Uterus (tissue), 3 donors: ENCODE measurements at regions not wholly inside any gene's neighbourhood (a gene's known extent, or its start where the extent isn't known, plus 50 kb on each side); places are given as distances from the start of the nearest gene placed in this dataset.

Source experiments
- DNase-seq, 2 donors: peaks; one replicate each; pipeline ENCODE4 v3.0.0-alpha.2; 2019 to 2020
- H3K27ac ChIP-seq, 2 donors: fragments of 200-600 bp; sonication (generic); 1 replicate in 1 of 2; 2 replicates in 1 of 2; pipeline ENCODE4 v1.5.1; 2016 to 2018
- H3K27me3 ChIP-seq, 2 donors: fragments of 200-600 bp; sonication (generic); one replicate each; pipeline ENCODE4 v1.5.1; 2018 to 2019; ENCODE audit warnings: control low read depth in 1 of 2
- H3K36me3 ChIP-seq, 2 donors: fragments of 200-600 bp; sonication (generic); one replicate each; pipeline ENCODE4 v1.5.1; 2019; ENCODE audit warnings: control low read depth in 1 of 2
- H3K4me1 ChIP-seq, 2 donors: fragments of 200-600 bp; sonication (generic); one replicate each; pipeline ENCODE4 v1.5.1; 2018 to 2019; ENCODE audit warnings: control low read depth in 1 of 2
- H3K4me3 ChIP-seq, 2 donors: fragments of 200-600 bp; sonication (generic); 1 replicate in 1 of 2; 2 replicates in 1 of 2; pipeline ENCODE4 v1.5.1; 2018 to 2019; ENCODE audit warnings: mild to moderate bottlenecking in 1 of 2
- H3K9me3 ChIP-seq, 2 donors: fragments of 200-600 bp; sonication (generic); one replicate each; pipeline ENCODE4 v1.5.1; 2019; ENCODE audit warnings: control low read depth in 1 of 2
- POLR2A ChIP-seq, 2 donors: fragments of 450-650 bp; IDR thresholded peaks; one replicate each; pipeline ENCODE4 v1.6.1; 2016; ENCODE audit warnings: antibody characterized with exemption in 2 of 2, mild to moderate bottlenecking in 1 of 2, moderate library complexity in 1 of 2
- intact Hi-C: fragments of 100-400 bp; cut with DNase I; formaldehyde crosslinking; loops from one replicate; pipeline ENCODE4 v1.15.1; 2023; ENCODE audit warnings: low total_unique reads
- TF ChIP-seq, protein P1 (sequence below), 4 experiments: fragments of 200-600 bp in 2 of 4; fragments of 450-650 bp in 2 of 4; sonication (generic) in 2 of 4; IDR thresholded peaks; one replicate each; pipeline ENCODE4 v1.5.1; 2016 to 2019; ENCODE audit warnings: antibody characterized with exemption in 4 of 4, mild to moderate bottlenecking in 2 of 4, moderate library complexity in 1 of 4
- donor health status: DM: yes; HTN: yes; CAD: no.

DNA sequence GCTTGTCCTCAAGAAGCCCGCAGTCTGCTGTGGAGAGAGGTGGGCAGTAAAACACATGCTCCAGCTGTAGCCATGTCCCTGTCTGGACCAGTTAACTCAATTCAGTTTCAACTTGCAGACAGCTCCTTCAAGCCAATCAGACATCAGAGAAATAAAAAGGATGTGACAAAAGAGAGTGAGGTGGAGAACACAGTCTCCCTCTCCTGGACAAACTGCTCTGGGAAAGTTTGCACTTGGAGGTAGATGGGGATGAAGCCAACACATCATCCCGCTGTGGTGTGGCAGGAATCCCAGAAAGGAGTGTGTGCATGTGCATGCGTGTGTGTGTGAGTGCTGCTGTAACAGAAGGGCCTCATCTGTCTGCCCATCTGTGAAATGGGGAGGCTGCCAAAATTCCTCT, 358.6 kb upstream of the ASIC2 start:
- no peaks in the 10 kb centered on the region for H3K9me3 ChIP-seq
- no peak for TF ChIP-seq POLR2A (IDR thresholded peaks at IDR 0.05)
- TF ChIP-seq, protein P1, sequence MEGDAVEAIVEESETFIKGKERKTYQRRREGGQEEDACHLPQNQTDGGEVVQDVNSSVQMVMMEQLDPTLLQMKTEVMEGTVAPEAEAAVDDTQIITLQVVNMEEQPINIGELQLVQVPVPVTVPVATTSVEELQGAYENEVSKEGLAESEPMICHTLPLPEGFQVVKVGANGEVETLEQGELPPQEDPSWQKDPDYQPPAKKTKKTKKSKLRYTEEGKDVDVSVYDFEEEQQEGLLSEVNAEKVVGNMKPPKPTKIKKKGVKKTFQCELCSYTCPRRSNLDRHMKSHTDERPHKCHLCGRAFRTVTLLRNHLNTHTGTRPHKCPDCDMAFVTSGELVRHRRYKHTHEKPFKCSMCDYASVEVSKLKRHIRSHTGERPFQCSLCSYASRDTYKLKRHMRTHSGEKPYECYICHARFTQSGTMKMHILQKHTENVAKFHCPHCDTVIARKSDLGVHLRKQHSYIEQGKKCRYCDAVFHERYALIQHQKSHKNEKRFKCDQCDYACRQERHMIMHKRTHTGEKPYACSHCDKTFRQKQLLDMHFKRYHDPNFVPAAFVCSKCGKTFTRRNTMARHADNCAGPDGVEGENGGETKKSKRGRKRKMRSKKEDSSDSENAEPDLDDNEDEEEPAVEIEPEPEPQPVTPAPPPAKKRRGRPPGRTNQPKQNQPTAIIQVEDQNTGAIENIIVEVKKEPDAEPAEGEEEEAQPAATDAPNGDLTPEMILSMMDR (IDR thresholded peaks at IDR 0.05), result no peak
- no peaks in the 10 kb centered on the region for H3K4me1 ChIP-seq
- no peaks in the 10 kb centered on the region for H3K36me3 ChIP-seq
- no peaks in the 10 kb centered on the region for H3K27me3 ChIP-seq
- intact Hi-C loops, result no loop called here
- no peak overlapping the region for H3K27ac ChIP-seq
- no peak for DNase-seq
- H3K4me3 ChIP-seq, result no peak overlapping the region

DNA sequence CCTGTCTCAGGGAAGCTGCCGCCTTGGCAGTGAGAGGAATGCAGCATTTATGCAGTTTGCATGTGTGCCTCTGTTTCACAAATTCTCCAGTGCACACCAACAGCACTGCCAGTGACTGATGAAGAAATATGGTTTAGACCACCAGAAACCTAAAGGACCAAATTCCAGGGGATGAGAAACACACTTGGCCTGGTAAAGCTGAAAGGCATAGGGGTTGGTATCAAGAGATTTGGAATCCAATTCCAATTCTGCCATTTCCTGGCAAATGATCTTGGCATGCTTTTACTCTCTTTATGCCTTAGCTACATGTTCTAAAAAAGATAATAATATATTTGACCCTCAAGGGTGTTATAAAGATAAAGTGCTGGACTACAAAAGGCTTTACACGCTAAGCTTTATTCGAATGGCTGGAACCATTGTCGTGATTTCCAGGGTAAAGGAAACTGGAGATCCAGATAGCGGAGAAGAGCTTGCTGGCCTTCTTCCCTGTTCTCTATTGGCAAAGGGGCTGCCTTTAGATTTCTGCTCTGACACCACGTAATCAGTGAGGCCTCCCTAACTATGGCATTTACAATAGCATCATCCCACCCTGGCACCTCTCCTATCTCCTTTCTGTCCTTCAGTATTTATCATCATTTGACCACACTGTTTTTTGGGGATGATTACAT, 359.8 kb upstream of the ASIC2 start:
- TF ChIP-seq, protein P1 (IDR thresholded peaks at IDR 0.05), result no peak
- TF ChIP-seq POLR2A (IDR thresholded peaks at IDR 0.05), result no peak
- Histone ChIP-seq H3K4me1 (no peaks in the 10 kb centered on the region), H3K27me3 (no peaks in the 10 kb centered on the region), H3K9me3 (no peaks in the 10 kb centered on the region), H3K36me3 (no peaks in the 10 kb centered on the region), H3K27ac (no peak overlapping the region), H3K4me3 (no peak overlapping the region)
- DNase-seq, result no peak
- intact Hi-C loops, result no loop called here

DNA sequence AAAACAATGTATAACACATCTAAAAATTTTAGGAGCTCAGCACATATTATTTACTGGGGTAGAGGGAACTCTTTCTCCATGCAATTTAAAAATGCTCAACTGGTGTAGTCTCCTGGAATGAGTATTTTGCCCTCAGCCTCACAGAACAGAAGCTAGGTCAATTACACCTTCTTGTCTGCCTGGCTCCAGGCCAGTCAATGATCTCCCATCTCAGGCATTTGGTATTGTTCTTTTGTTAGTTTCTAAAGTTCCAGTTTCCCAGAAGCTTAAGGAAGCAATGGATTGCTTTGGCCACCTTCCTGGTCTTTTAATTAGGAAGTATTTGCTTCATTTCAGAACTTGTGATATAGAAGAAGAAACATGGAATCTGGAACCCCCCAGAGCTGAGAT, 360.3 kb upstream of the ASIC2 start:
- no peak for DNase-seq
- TF ChIP-seq, protein P1 (IDR thresholded peaks at IDR 0.05), result no peak
- no peak for TF ChIP-seq POLR2A (IDR thresholded peaks at IDR 0.05)
- H3K9me3 ChIP-seq, result no peaks in the 10 kb centered on the region
- no peak overlapping the region for H3K27ac ChIP-seq
- H3K4me3 ChIP-seq, result no peak overlapping the region
- intact Hi-C loops, result no loop called here
- H3K4me1 ChIP-seq, result no peaks in the 10 kb centered on the region
- no peaks in the 10 kb centered on the region for H3K27me3 ChIP-seq
- H3K36me3 ChIP-seq, result no peaks in the 10 kb centered on the region

DNA sequence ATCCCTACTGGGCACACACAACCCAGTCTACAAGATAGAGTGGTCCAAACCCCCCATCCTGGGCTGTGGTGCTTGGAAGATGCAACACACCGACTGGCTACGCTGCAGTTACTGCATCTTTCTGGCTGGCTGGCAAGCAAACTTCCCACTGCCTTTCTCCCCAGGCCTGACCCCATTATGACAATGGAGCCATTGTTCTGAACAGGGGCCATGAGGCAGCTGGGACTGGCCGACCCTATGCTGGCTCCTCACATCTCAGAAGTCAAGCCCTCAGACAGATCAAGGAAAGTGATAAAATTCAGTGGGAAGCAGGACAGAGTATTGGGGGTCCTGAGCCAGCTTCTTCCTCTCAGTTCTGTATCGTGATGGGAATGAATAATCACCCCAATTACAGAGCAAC, 364.1 kb upstream of the ASIC2 start:
- no peaks in the 10 kb centered on the region for H3K4me1 ChIP-seq
- no peak overlapping the region for H3K4me3 ChIP-seq
- no peak for DNase-seq
- no peaks in the 10 kb centered on the region for H3K36me3 ChIP-seq
- no peak for TF ChIP-seq POLR2A (IDR thresholded peaks at IDR 0.05)
- TF ChIP-seq, protein P1 (IDR thresholded peaks at IDR 0.05), result no peak
- no peaks in the 10 kb centered on the region for H3K27me3 ChIP-seq
- H3K27ac ChIP-seq, result no peak overlapping the region
- intact Hi-C loops, result no loop called here
- no peaks in the 10 kb centered on the region for H3K9me3 ChIP-seq

DNA sequence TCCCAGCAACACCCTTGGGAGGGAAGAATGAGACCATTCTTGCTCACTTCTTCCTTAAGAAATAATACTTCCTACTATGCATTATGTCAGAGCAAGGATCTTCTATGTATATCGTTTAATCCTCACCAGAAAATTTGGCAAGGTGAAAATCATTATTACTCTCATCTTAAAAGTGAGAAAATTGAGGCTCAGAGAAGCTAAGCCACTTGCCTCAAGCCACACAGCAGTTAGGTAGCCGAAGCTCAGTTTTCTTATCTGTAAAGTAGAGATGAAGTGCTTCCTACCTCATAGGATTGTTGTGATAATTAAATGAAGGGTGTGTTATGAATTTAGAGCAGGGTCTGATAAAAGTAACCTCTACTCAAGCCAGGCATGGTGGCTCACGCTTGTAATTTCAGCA, 368.9 kb upstream of the ASIC2 start:
- TF ChIP-seq, protein P1 (IDR thresholded peaks at IDR 0.05), result no peak
- TF ChIP-seq POLR2A (IDR thresholded peaks at IDR 0.05), result no peak
- H3K4me3 ChIP-seq, result no peak overlapping the region
- intact Hi-C loops, result no loop called here

More for the DNA sequence above, 368.9 kb upstream of the ASIC2 start:
- Histone ChIP-seq H3K4me1 (no peaks in the 10 kb centered on the region), H3K27me3 (no peaks in the 10 kb centered on the region), H3K9me3 (no peaks in the 10 kb centered on the region), H3K27ac (no peak overlapping the region), H3K36me3 (no peaks in the 10 kb centered on the region)
- no peak for DNase-seq
